ENCODE measurements at regions not wholly inside any gene's neighbourhood (a gene's known extent, or its start where the extent isn't known, plus 50 kb on each side); places are given as distances from the start of the nearest gene placed in this dataset.
A peak's percentile ranks its signal among the peaks of the same experiment; 100 is the strongest.

- Histone ChIP-seq H3K4me1 (peaks cover 0 to 10% (median 0%) of the 10 kb centered on the region in 3 donors), H3K27ac (no peak overlapping the region), H3K27me3 (peaks cover 0 to 11% (median 0%) of the 10 kb centered on the region in 4 donors), H3K4me3 (no peak overlapping the region), H3K36me3 (no peaks in the 10 kb centered on the region), H3K9me3 (peaks cover 0 to 8% (median 0%) of the 10 kb centered on the region in 3 donors)
- intact Hi-C loops (cut with DNase I), result loop anchor here (10.0 kb wide), 1 partner anchor 422 kb away; no protein-coding TSS in a partner anchor
- WGBS, 2 donors, result 14 to 24% methylated on average over 11 to 14 of the region's 16 CpGs
- no peak for DNase-seq
- TF ChIP-seq CTCF (IDR thresholded peaks at IDR 0.05), result peak; percentile 15 to 63 (median 46)
- no peak for TF ChIP-seq POLR2A (IDR thresholded peaks at IDR 0.05)
These were observed 220.2 kb upstream of the EXOC2 start for GRCh38 chr6:912871-913835.

- 77% methylated on average over 6 of the region's 6 CpGs for WGBS, 2 donors
- Histone ChIP-seq H3K27me3 (peaks cover 0 to 14% (median 0%) of the 10 kb centered on the region in 4 donors), H3K36me3 (no peaks in the 10 kb centered on the region), H3K4me3 (no peak overlapping the region), H3K4me1 (peaks cover 0 to 4% (median 0%) of the 10 kb centered on the region in 3 donors), H3K9me3 (no peaks in the 10 kb centered on the region), H3K27ac (no peak overlapping the region)
- TF ChIP-seq CTCF (IDR thresholded peaks at IDR 0.05) (no peak), POLR2A (IDR thresholded peaks at IDR 0.05) (no peak)
- intact Hi-C loops (cut with DNase I), result no loop called here
- DNase-seq, result no peak
These were observed 215.0 kb upstream of the EXOC2 start for GRCh38 chr6:907928-908327.

GRCh38 chr6:906920-907319, 214.0 kb upstream of the EXOC2 start:
- no peaks in the 10 kb centered on the region for H3K36me3 ChIP-seq
- peaks cover 0 to 11% (median 0%) of the 10 kb centered on the region in 4 donors for H3K27me3 ChIP-seq
- intact Hi-C loops (cut with DNase I), result no loop called here
- no peak for DNase-seq
- H3K4me1 ChIP-seq, result peaks cover 3 to 4% (median 4%) of the 10 kb centered on the region in 3 donors
- no peaks in the 10 kb centered on the region for H3K9me3 ChIP-seq
- 84 to 85% methylated on average over 9 of the region's 11 CpGs for WGBS, 2 donors
- H3K27ac ChIP-seq, result no peak overlapping the region
- H3K4me3 ChIP-seq, result no peak overlapping the region
- TF ChIP-seq CTCF (IDR thresholded peaks at IDR 0.05) (no peak), POLR2A (IDR thresholded peaks at IDR 0.05) (no peak)

GRCh38 chr6:905556-905955, 212.6 kb upstream of the EXOC2 start:
- TF ChIP-seq POLR2A (IDR thresholded peaks at IDR 0.05) (no peak), CTCF (IDR thresholded peaks at IDR 0.05) (no peak)
- Histone ChIP-seq H3K27ac (no peak overlapping the region), H3K36me3 (no peaks in the 10 kb centered on the region), H3K4me3 (no peak overlapping the region), H3K4me1 (peaks cover 4 to 15% (median 4%) of the 10 kb centered on the region in 3 donors), H3K9me3 (no peaks in the 10 kb centered on the region), H3K27me3 (peaks cover 0 to 9% (median 0%) of the 10 kb centered on the region in 4 donors)
- intact Hi-C loops (cut with DNase I), result no loop called here
- no peak for DNase-seq

GRCh38 chr6:904994-905393, 212.1 kb upstream of the EXOC2 start:
- intact Hi-C loops (cut with DNase I), result no loop called here
- peaks cover 4 to 15% (median 4%) of the 10 kb centered on the region in 3 donors for H3K4me1 ChIP-seq

More at GRCh38 chr6:904994-905393, 212.1 kb upstream of the EXOC2 start:
- peaks cover 0 to 9% (median 0%) of the 10 kb centered on the region in 4 donors for H3K27me3 ChIP-seq
- H3K36me3 ChIP-seq, result no peaks in the 10 kb centered on the region
- DNase-seq, result no peak
- TF ChIP-seq POLR2A (IDR thresholded peaks at IDR 0.05), result no peak
- TF ChIP-seq CTCF (IDR thresholded peaks at IDR 0.05), result no peak
- no peak overlapping the region for H3K4me3 ChIP-seq
- no peaks in the 10 kb centered on the region for H3K9me3 ChIP-seq
- H3K27ac ChIP-seq, result no peak overlapping the region

Measured in esophagus squamous epithelium (tissue), 5 donors.